ENCODE measurements at regions not wholly inside any gene's neighbourhood (a gene's known extent, or its start where the extent isn't known, plus 50 kb on each side); places are given as distances from the start of the nearest gene placed in this dataset.

GRCh38 chr3:106737265-106737664 is 640.0 kb upstream of the CCDC54 start:
- H3K27me3 Mint-ChIP-seq (ENCODE audit: insufficient read depth), result no peaks in the 10 kb centered on the region
- Histone ChIP-seq H3K27me3 (ENCODE audit: control insufficient read depth, insufficient read depth, low read length, poor library complexity, severe bottlenecking) (no peaks in the 10 kb centered on the region), H3K9me3 (ENCODE audit: control insufficient read depth, low read length) (no peaks in the 10 kb centered on the region), H3K4me1 (ENCODE audit: control insufficient read depth, insufficient read depth, low read length) (no peaks in the 10 kb centered on the region), H3K36me3 (ENCODE audit: control insufficient read depth, insufficient read depth, low read length) (no peaks in the 10 kb centered on the region), H3K9ac (ENCODE audit: extremely low read depth, low read length, poor library complexity, severe bottlenecking) (no peak overlapping the region), H3K27ac (ENCODE audit: low read depth, low read length) (no peak overlapping the region), H3K4me3 (ENCODE audit: low read length) (no peak overlapping the region)
- H3K4me1 Mint-ChIP-seq, result peaks cover 2% of the 10 kb centered on the region
- whole genome bisulfite sequencing, 2 experiments (ENCODE audit: insufficient coverage in 1 of 2, insufficient read length in 1 of 2), result 100% methylated on average over 1 of the region's 1 CpG; no CpG with 5 or more reads in 1 of the 2 experiments
- H3K27ac Mint-ChIP-seq, result no peak overlapping the region
- TF ChIP-seq CTCF (conservative IDR thresholded peaks at IDR 0.05), result no peak
- DNase-seq, result no peak
- H3K9me3 Mint-ChIP-seq, result no peaks in the 10 kb centered on the region
- H3K36me3 Mint-ChIP-seq (ENCODE audit: low read depth), result no peaks in the 10 kb centered on the region
- H3K4me3 Mint-ChIP-seq, result no peak overlapping the region

DNA sequence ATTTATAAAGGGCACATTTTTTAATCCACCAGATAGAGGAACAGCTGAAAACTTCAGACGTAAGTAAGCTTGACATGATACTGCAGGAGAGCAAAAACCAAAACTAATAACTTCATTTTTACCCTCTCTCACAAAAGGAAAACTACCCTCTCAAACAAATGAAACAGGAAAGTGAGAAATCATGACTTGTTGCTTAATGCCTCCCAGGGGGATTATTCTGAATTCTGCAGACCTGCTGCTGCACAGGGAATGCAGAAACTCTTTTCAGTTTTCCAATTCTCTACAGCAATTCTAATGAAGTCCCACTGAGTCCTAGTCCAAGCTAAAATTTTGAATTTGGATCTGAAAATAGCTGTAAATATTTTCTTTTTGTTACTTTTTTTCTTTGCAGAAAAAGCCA is 637.1 kb upstream of the CCDC54 start:
- H3K9me3 ChIP-seq (ENCODE audit: control insufficient read depth, low read length), result no peaks in the 10 kb centered on the region
- no peak overlapping the region for H3K4me3 ChIP-seq (ENCODE audit: low read length)
- Mint-ChIP-seq H3K4me3 (no peak overlapping the region), H3K27ac (no peak overlapping the region), H3K36me3 (ENCODE audit: low read depth) (peaks cover 2% of the 10 kb centered on the region), H3K9me3 (peaks cover 12% of the 10 kb centered on the region), H3K27me3 (ENCODE audit: insufficient read depth) (no peaks in the 10 kb centered on the region), H3K4me1 (peaks cover 3% of the 10 kb centered on the region)
- H3K4me1 ChIP-seq (ENCODE audit: control insufficient read depth, insufficient read depth, low read length), result no peaks in the 10 kb centered on the region
- H3K36me3 ChIP-seq (ENCODE audit: control insufficient read depth, insufficient read depth, low read length), result no peaks in the 10 kb centered on the region
- no peak for TF ChIP-seq CTCF (conservative IDR thresholded peaks at IDR 0.05)
- no peaks in the 10 kb centered on the region for H3K27me3 ChIP-seq (ENCODE audit: control insufficient read depth, insufficient read depth, low read length, poor library complexity, severe bottlenecking)
- WGBS, 2 experiments (ENCODE audit: insufficient coverage in 1 of 2, insufficient read length in 1 of 2), result 97 to 100% methylated on average over 1 of the region's 1 CpG
- no peak overlapping the region for H3K27ac ChIP-seq (ENCODE audit: low read depth, low read length)
- no peak overlapping the region for H3K9ac ChIP-seq (ENCODE audit: extremely low read depth, low read length, poor library complexity, severe bottlenecking)
- DNase-seq, result no peak

- H3K27me3 Mint-ChIP-seq (ENCODE audit: insufficient read depth), result no peaks in the 10 kb centered on the region
- no peak for DNase-seq
- Histone ChIP-seq H3K36me3 (ENCODE audit: control insufficient read depth, insufficient read depth, low read length) (no peaks in the 10 kb centered on the region), H3K4me3 (ENCODE audit: low read length) (no peak overlapping the region), H3K27ac (ENCODE audit: low read depth, low read length) (no peak overlapping the region), H3K27me3 (ENCODE audit: control insufficient read depth, insufficient read depth, low read length, poor library complexity, severe bottlenecking) (no peaks in the 10 kb centered on the region), H3K9me3 (ENCODE audit: control insufficient read depth, low read length) (no peaks in the 10 kb centered on the region), H3K9ac (ENCODE audit: extremely low read depth, low read length, poor library complexity, severe bottlenecking) (no peak overlapping the region), H3K4me1 (ENCODE audit: control insufficient read depth, insufficient read depth, low read length) (no peaks in the 10 kb centered on the region)
- H3K36me3 Mint-ChIP-seq (ENCODE audit: low read depth), result peaks cover 2% of the 10 kb centered on the region
- no peak overlapping the region for H3K4me3 Mint-ChIP-seq
- peaks cover 12% of the 10 kb centered on the region for H3K4me1 Mint-ChIP-seq
- TF ChIP-seq CTCF (conservative IDR thresholded peaks at IDR 0.05), result no peak
- H3K27ac Mint-ChIP-seq, result no peak overlapping the region
- WGBS, 2 experiments (ENCODE audit: insufficient coverage in 1 of 2, insufficient read length in 1 of 2), result 90 to 92% methylated on average over 2 to 7 of the region's 7 CpGs
- peaks cover 12% of the 10 kb centered on the region for H3K9me3 Mint-ChIP-seq
These were observed 631.7 kb upstream of the CCDC54 start for GRCh38 chr3:106745344-106746168.

Measured in endodermal cell (in vitro differentiated cells).